ENCODE measurements at regions not wholly inside any gene's neighbourhood (a gene's known extent, or its start where the extent isn't known, plus 50 kb on each side); places are given as distances from the start of the nearest gene placed in this dataset.
"Not testable (repeated sequence)": the region's sequence is repeated elsewhere in the genome, so short reads cannot be mapped to it uniquely, and the experiment has no call there.

GRCh38 chr2:125330133-125330532 lies 1305.0 kb downstream of the CNTNAP5 start:
- H3K4me1 ChIP-seq = no peaks in the 10 kb centered on the region
- intact Hi-C loops (cut with DNase I; ENCODE audit: low total_unique reads) = no loop called here
- no peak overlapping the region for H3K4me3 ChIP-seq
- H3K27me3 ChIP-seq = no peaks in the 10 kb centered on the region
- no peak overlapping the region for H3K27ac ChIP-seq
- TF ChIP-seq POLR2A (IDR thresholded peaks at IDR 0.05) (no peak), POLR2AphosphoS5 (IDR thresholded peaks at IDR 0.05) (no peak)
- no peaks in the 10 kb centered on the region for H3K36me3 ChIP-seq
- H3K9me3 ChIP-seq = peaks cover 0 to 10% (median 0%) of the 10 kb centered on the region in 4 donors
- DNase-seq = no peak

- no peak for TF ChIP-seq POLR2AphosphoS5 (IDR thresholded peaks at IDR 0.05)
- no peak for TF ChIP-seq POLR2A (IDR thresholded peaks at IDR 0.05)
- TF ChIP-seq EP300 (IDR thresholded peaks at IDR 0.05) = no peak
- TF ChIP-seq, protein P1, sequence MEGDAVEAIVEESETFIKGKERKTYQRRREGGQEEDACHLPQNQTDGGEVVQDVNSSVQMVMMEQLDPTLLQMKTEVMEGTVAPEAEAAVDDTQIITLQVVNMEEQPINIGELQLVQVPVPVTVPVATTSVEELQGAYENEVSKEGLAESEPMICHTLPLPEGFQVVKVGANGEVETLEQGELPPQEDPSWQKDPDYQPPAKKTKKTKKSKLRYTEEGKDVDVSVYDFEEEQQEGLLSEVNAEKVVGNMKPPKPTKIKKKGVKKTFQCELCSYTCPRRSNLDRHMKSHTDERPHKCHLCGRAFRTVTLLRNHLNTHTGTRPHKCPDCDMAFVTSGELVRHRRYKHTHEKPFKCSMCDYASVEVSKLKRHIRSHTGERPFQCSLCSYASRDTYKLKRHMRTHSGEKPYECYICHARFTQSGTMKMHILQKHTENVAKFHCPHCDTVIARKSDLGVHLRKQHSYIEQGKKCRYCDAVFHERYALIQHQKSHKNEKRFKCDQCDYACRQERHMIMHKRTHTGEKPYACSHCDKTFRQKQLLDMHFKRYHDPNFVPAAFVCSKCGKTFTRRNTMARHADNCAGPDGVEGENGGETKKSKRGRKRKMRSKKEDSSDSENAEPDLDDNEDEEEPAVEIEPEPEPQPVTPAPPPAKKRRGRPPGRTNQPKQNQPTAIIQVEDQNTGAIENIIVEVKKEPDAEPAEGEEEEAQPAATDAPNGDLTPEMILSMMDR (IDR thresholded peaks at IDR 0.05) = no peak
- Histone ChIP-seq H3K27me3 (no peaks in the 10 kb centered on the region), H3K4me3 (no peak overlapping the region), H3K27ac (no peak overlapping the region), H3K9me3 (peaks cover 0 to 14% (median 0%) of the 10 kb centered on the region in 4 donors), H3K36me3 (no peaks in the 10 kb centered on the region), H3K4me1 (no peaks in the 10 kb centered on the region)
- WGBS, 5 donors = 67 to 76% (median 70%) methylated on average over 5 of the region's 5 CpGs
- no peak for DNase-seq
- intact Hi-C loops (cut with DNase I; ENCODE audit: low total_unique reads) = no loop called here
These were observed 1314.6 kb upstream of the GYPC start for GRCh38 chr2:125341353-125341752.

DNA sequence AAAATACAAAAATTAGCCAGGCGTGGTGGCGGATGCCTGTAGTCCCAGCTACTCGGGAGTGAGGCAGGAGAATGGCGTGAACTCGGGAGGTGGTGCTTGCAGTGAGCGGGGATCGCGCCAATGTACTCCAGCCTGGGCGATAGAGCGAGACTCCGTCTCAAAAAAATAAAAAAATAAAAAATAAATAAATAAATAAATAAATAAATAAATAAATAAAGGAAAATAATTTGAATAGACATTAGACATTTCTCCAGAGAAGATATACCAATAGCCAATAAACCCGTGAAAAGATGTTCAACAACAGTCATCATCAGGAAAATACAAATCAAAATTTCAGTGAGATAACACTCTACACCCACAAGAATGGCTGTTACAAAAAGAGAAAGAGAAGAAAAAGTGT lies 1302.4 kb upstream of the GYPC start:
- H3K9me3 ChIP-seq; H3K36me3 ChIP-seq; intact Hi-C loops (cut with DNase I; ENCODE audit: low total_unique reads); DNase-seq; H3K27me3 ChIP-seq; H3K27ac ChIP-seq; H3K4me1 ChIP-seq; H3K4me3 ChIP-seq: not testable (repeated sequence)
- WGBS, 5 donors = 94 to 97% (median 95%) methylated on average over 12 of the region's 12 CpGs

- H3K27me3 ChIP-seq = no peaks in the 10 kb centered on the region
- TF ChIP-seq EP300 (IDR thresholded peaks at IDR 0.05) (no peak), POLR2AphosphoS5 (IDR thresholded peaks at IDR 0.05) (no peak), POLR2A (IDR thresholded peaks at IDR 0.05) (no peak)
- TF ChIP-seq, protein P1 (IDR thresholded peaks at IDR 0.05) = no peak
- no peaks in the 10 kb centered on the region for H3K4me1 ChIP-seq
- intact Hi-C loops (cut with DNase I; ENCODE audit: low total_unique reads) = no loop called here
- H3K36me3 ChIP-seq = no peaks in the 10 kb centered on the region
- H3K27ac ChIP-seq = no peak overlapping the region
- no peak for DNase-seq
- H3K9me3 ChIP-seq = peaks cover 0 to 5% (median 0%) of the 10 kb centered on the region in 4 donors
- no peak overlapping the region for H3K4me3 ChIP-seq
- 72 to 80% (median 77%) methylated on average over 2 of the region's 2 CpGs for WGBS, 5 donors
These were observed 1291.6 kb upstream of the GYPC start for GRCh38 chr2:125364192-125364983.

- intact Hi-C loops (cut with DNase I; ENCODE audit: low total_unique reads) = no loop called here
- Histone ChIP-seq H3K27me3 (no peaks in the 10 kb centered on the region), H3K4me1 (no peaks in the 10 kb centered on the region), H3K9me3 (peaks cover 0 to 5% (median 0%) of the 10 kb centered on the region in 4 donors), H3K4me3 (no peak overlapping the region), H3K36me3 (no peaks in the 10 kb centered on the region), H3K27ac (no peak overlapping the region)
- DNase-seq = no peak
- TF ChIP-seq, protein P1 (IDR thresholded peaks at IDR 0.05) = no peak
- TF ChIP-seq EP300 (IDR thresholded peaks at IDR 0.05) (no peak), POLR2A (IDR thresholded peaks at IDR 0.05) (no peak), POLR2AphosphoS5 (IDR thresholded peaks at IDR 0.05) (no peak)
- 77 to 95% (median 91%) methylated on average over 1 of the region's 1 CpG for WGBS, 5 donors
These were observed 1291.0 kb upstream of the GYPC start for GRCh38 chr2:125364984-125365265.

All from stomach (tissue), 8 donors.